WTC11 (cell line): ENCODE measurements at regions not wholly inside any gene's neighbourhood (a gene's known extent, or its start where the extent isn't known, plus 50 kb on each side); places are given as distances from the start of the nearest gene placed in this dataset.

Experiments
- ATAC-seq: fragments of 200-7000 bp; cut with Tn5 transposase; 2 replicates; pipeline ENCODE4 v1.10.0; 2021; ENCODE audit warnings: mild to moderate bottlenecking, moderate library complexity
- CTCF ChIA-PET: fragments of 300-600 bp; sonication (Branson Sonifier 250); formaldehyde crosslinking; loops from one replicate; lab custom pipeline; 2021; ENCODE audit warnings: antibody characterized with exemption; lab: Charles Lee
- POLR2A ChIA-PET: fragments of 350-600 bp; sonication (Branson Sonifier 250); formaldehyde crosslinking; loops from one replicate; lab custom pipeline; 2021; ENCODE audit warnings: antibody characterized with exemption; lab: Charles Lee
- DNase-seq: peaks from one replicate; pipeline ENCODE4 v3.0.0; 2021; ENCODE audit warnings: low spot score
- H3K27ac Mint-ChIP-seq: 2 replicates; pipeline ENCODE4 v1.8.0; 2021; ENCODE audit warnings: mixed read lengths
- H3K27me3 Mint-ChIP-seq: 2 replicates; pipeline ENCODE4 v1.8.0; 2021; ENCODE audit warnings: low read depth, mild to moderate bottlenecking, moderate library complexity, mixed read lengths
- H3K36me3 Mint-ChIP-seq: 2 replicates; pipeline ENCODE4 v1.8.0; 2021; ENCODE audit warnings: mixed read lengths
- H3K4me1 Mint-ChIP-seq: 2 replicates; pipeline ENCODE4 v1.8.0; 2022; ENCODE audit warnings: mixed read lengths
- H3K4me3 Mint-ChIP-seq: 2 replicates; pipeline ENCODE4 v1.8.0; 2021; ENCODE audit warnings: mild to moderate bottlenecking, moderate library complexity, mixed read lengths
- H3K9me3 Mint-ChIP-seq: 2 replicates; pipeline ENCODE4 v1.8.0; 2021; ENCODE audit warnings: mixed read lengths
- FOXJ3 ChIP-seq: sonication (generic); formaldehyde crosslinking; IDR thresholded peaks from 2 replicates; pipeline ENCODE4 v1.9.0; 2021; ENCODE audit warnings: missing genetic modification reagents, mild to moderate bottlenecking, borderline replicate concordance
- FOXK1 ChIP-seq: sonication (generic); formaldehyde crosslinking; IDR thresholded peaks from 2 replicates; pipeline ENCODE4 v1.8.0; 2022; ENCODE audit warnings: mild to moderate bottlenecking, moderate library complexity, missing genetic modification reagents
- GABPB1 ChIP-seq: sonication (generic); formaldehyde crosslinking; IDR thresholded peaks from 2 replicates; pipeline ENCODE4 v1.8.1; 2023; ENCODE audit warnings: mild to moderate bottlenecking, missing genetic modification reagents
- IRF2 ChIP-seq: sonication (generic); formaldehyde crosslinking; IDR thresholded peaks from 2 replicates; pipeline ENCODE4 v1.8.0; 2022; ENCODE audit warnings: low read depth, missing genetic modification reagents, borderline replicate concordance
- JAZF1 ChIP-seq: fragments of 250-450 bp; sonication (Bioruptor Pico); IDR thresholded peaks from 2 replicates; pipeline ENCODE4 v1.9.0; 2021; ENCODE audit warnings: moderate library complexity, mild to moderate bottlenecking, inconsistent platforms
- MYBL2 ChIP-seq: sonication (generic); formaldehyde crosslinking; IDR thresholded peaks from 2 replicates; pipeline ENCODE4 v1.8.1; 2023; ENCODE audit warnings: mild to moderate bottlenecking, moderate library complexity, missing genetic modification reagents
- NFE2L1 ChIP-seq: sonication (generic); formaldehyde crosslinking; IDR thresholded peaks from 2 replicates; pipeline ENCODE4 v1.8.1; 2023; ENCODE audit warnings: missing genetic modification reagents
- PRRX2 ChIP-seq: fragments of 250-450 bp; sonication (Bioruptor Pico); IDR thresholded peaks from 2 replicates; pipeline ENCODE4 v1.8.0; 2021; ENCODE audit warnings: mild to moderate bottlenecking
- TEAD4 ChIP-seq: sonication (generic); formaldehyde crosslinking; IDR thresholded peaks from 2 replicates; pipeline ENCODE4 v1.8.0; 2022; ENCODE audit warnings: mild to moderate bottlenecking, missing genetic modification reagents
- TP53 ChIP-seq: sonication (generic); formaldehyde crosslinking; IDR thresholded peaks from 2 replicates; pipeline ENCODE4 v1.8.1; 2023; ENCODE audit warnings: mild to moderate bottlenecking, missing genetic modification reagents
- ZBTB21 ChIP-seq: sonication (generic); formaldehyde crosslinking; IDR thresholded peaks from 2 replicates; pipeline ENCODE4 v1.8.1; 2023; ENCODE audit warnings: mild to moderate bottlenecking, missing genetic modification reagents, borderline replicate concordance
- ZNF671 ChIP-seq: fragments of 250-450 bp; sonication (Bioruptor Pico); IDR thresholded peaks from 2 replicates; pipeline ENCODE4 v1.8.0; 2021; ENCODE audit warnings: mild to moderate bottlenecking
- TF ChIP-seq, protein P1 (sequence below): sonication (generic); formaldehyde crosslinking; IDR thresholded peaks from 2 replicates; pipeline ENCODE4 v1.8.1; 2023; ENCODE audit warnings: mild to moderate bottlenecking, missing genetic modification reagents, borderline replicate concordance
- TF ChIP-seq, protein P2 (sequence below): sonication (generic); formaldehyde crosslinking; IDR thresholded peaks from 2 replicates; pipeline ENCODE4 v1.8.0; 2022; ENCODE audit warnings: mild to moderate bottlenecking, missing genetic modification reagents
- TF ChIP-seq, protein P3 (sequence below): sonication (generic); formaldehyde crosslinking; IDR thresholded peaks from 2 replicates; pipeline ENCODE4 v1.8.1; 2023; ENCODE audit warnings: mild to moderate bottlenecking, missing genetic modification reagents, moderate library complexity
- TF ChIP-seq, protein P4 (sequence below): sonication (generic); formaldehyde crosslinking; IDR thresholded peaks from 2 replicates; pipeline ENCODE4 v1.8.0; 2023; ENCODE audit warnings: missing genetic modification reagents
- TF ChIP-seq, protein P5 (sequence below): fragments of 250-450 bp; sonication (Bioruptor Pico); IDR thresholded peaks from 2 replicates; pipeline ENCODE4 v1.9.0; 2021; ENCODE audit warnings: mild to moderate bottlenecking, borderline replicate concordance
- TF ChIP-seq, protein P6 (sequence below): sonication (generic); formaldehyde crosslinking; IDR thresholded peaks from 2 replicates; pipeline ENCODE4 v1.8.1; 2023; ENCODE audit warnings: mild to moderate bottlenecking, moderate library complexity, missing genetic modification reagents

DNA sequence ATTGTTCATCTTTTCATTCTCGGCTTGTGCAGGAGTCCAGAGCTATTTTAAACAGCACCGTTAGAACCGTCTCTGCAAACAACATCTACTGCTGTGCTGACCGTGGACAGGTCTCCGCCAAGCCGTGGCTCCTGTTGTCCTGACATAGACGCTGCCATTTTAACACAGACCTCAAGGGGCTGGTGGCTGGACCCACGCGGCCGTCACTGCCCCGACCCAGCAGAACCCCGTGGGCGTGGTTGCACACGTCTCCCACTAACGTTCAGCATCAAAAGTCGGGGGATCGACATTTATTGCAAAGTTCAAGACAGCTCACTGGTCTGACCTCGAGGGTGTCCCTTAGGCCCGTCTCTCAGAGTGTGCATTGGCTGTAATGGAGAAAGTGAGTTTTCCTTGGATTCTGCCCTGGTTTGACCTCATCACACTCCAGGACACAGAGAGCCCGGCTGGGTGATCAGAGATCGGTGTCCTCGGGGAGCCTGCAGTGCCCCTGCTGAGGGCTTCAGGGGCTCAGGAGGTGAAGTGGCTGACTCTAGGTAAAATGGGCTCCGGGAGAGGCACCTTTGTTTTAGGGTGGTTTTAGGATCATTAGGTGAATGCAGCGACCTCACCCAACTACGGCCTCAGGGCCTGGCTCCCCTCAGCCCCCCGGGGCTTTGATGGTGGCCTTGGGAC lies 363.2 kb downstream of the THBS2 start (continued):
- TF ChIP-seq, protein P1, sequence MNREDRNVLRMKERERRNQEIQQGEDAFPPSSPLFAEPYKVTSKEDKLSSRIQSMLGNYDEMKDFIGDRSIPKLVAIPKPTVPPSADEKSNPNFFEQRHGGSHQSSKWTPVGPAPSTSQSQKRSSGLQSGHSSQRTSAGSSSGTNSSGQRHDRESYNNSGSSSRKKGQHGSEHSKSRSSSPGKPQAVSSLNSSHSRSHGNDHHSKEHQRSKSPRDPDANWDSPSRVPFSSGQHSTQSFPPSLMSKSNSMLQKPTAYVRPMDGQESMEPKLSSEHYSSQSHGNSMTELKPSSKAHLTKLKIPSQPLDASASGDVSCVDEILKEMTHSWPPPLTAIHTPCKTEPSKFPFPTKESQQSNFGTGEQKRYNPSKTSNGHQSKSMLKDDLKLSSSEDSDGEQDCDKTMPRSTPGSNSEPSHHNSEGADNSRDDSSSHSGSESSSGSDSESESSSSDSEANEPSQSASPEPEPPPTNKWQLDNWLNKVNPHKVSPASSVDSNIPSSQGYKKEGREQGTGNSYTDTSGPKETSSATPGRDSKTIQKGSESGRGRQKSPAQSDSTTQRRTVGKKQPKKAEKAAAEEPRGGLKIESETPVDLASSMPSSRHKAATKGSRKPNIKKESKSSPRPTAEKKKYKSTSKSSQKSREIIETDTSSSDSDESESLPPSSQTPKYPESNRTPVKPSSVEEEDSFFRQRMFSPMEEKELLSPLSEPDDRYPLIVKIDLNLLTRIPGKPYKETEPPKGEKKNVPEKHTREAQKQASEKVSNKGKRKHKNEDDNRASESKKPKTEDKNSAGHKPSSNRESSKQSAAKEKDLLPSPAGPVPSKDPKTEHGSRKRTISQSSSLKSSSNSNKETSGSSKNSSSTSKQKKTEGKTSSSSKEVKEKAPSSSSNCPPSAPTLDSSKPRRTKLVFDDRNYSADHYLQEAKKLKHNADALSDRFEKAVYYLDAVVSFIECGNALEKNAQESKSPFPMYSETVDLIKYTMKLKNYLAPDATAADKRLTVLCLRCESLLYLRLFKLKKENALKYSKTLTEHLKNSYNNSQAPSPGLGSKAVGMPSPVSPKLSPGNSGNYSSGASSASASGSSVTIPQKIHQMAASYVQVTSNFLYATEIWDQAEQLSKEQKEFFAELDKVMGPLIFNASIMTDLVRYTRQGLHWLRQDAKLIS (CRISPR knock-in tag) = no peak
- no peak for TF ChIP-seq NFE2L1 (CRISPR knock-in tag)
- TF ChIP-seq, protein P2, sequence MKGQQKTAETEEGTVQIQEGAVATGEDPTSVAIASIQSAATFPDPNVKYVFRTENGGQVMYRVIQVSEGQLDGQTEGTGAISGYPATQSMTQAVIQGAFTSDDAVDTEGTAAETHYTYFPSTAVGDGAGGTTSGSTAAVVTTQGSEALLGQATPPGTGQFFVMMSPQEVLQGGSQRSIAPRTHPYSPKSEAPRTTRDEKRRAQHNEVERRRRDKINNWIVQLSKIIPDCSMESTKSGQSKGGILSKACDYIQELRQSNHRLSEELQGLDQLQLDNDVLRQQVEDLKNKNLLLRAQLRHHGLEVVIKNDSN (CRISPR knock-in tag) = no peak
- TF ChIP-seq JAZF1 (CRISPR knock-in tag) = no peak
- TF ChIP-seq, protein P3, sequence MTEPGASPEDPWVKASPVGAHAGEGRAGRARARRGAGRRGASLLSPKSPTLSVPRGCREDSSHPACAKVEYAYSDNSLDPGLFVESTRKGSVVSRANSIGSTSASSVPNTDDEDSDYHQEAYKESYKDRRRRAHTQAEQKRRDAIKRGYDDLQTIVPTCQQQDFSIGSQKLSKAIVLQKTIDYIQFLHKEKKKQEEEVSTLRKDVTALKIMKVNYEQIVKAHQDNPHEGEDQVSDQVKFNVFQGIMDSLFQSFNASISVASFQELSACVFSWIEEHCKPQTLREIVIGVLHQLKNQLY (CRISPR knock-in tag) = no peak
- TF ChIP-seq, protein P4, sequence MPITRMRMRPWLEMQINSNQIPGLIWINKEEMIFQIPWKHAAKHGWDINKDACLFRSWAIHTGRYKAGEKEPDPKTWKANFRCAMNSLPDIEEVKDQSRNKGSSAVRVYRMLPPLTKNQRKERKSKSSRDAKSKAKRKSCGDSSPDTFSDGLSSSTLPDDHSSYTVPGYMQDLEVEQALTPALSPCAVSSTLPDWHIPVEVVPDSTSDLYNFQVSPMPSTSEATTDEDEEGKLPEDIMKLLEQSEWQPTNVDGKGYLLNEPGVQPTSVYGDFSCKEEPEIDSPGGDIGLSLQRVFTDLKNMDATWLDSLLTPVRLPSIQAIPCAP (CRISPR knock-in tag) = no peak
- TF ChIP-seq, protein P5, sequence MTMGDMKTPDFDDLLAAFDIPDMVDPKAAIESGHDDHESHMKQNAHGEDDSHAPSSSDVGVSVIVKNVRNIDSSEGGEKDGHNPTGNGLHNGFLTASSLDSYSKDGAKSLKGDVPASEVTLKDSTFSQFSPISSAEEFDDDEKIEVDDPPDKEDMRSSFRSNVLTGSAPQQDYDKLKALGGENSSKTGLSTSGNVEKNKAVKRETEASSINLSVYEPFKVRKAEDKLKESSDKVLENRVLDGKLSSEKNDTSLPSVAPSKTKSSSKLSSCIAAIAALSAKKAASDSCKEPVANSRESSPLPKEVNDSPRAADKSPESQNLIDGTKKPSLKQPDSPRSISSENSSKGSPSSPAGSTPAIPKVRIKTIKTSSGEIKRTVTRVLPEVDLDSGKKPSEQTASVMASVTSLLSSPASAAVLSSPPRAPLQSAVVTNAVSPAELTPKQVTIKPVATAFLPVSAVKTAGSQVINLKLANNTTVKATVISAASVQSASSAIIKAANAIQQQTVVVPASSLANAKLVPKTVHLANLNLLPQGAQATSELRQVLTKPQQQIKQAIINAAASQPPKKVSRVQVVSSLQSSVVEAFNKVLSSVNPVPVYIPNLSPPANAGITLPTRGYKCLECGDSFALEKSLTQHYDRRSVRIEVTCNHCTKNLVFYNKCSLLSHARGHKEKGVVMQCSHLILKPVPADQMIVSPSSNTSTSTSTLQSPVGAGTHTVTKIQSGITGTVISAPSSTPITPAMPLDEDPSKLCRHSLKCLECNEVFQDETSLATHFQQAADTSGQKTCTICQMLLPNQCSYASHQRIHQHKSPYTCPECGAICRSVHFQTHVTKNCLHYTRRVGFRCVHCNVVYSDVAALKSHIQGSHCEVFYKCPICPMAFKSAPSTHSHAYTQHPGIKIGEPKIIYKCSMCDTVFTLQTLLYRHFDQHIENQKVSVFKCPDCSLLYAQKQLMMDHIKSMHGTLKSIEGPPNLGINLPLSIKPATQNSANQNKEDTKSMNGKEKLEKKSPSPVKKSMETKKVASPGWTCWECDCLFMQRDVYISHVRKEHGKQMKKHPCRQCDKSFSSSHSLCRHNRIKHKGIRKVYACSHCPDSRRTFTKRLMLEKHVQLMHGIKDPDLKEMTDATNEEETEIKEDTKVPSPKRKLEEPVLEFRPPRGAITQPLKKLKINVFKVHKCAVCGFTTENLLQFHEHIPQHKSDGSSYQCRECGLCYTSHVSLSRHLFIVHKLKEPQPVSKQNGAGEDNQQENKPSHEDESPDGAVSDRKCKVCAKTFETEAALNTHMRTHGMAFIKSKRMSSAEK (CRISPR knock-in tag) = no peak
- TF ChIP-seq, all 79 proteins: peak for 0

DNA sequence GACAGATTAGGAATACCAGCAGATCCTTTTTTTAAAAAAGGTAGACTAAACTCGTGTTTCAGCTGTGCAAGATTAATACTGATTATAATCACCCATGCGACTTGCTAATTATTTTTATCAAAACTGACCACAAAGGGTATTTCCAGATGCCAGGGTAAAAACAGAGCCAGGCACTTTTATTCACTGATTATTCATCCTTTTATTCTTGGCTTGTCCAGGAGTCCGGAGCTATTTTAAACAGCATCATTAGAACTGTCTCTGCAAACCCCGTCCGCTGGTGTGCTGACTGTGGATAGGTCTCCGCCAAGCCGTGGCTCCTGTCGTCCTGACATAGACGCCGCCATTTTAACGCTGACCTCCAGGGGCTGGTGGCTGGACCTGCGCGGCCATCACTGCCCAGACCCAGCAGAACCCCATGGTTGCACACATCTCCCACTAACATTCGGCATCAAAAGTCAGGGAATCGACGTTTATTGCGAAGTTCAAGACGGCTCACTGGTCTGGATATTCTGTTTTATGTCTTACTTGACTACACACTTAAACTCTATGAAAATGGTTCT lies 364.8 kb downstream of the THBS2 start:
- ChIA-PET POLR2A (no interaction called here), CTCF (interaction anchor here (0.6 kb wide), 1 partner anchor 17 kb away, joined by 3 read pairs; no protein-coding TSS in a partner anchor)
- H3K4me3 Mint-ChIP-seq = no peak overlapping the region
- no peak for TF ChIP-seq TEAD4 (CRISPR knock-in tag)
- TF ChIP-seq, protein P6, sequence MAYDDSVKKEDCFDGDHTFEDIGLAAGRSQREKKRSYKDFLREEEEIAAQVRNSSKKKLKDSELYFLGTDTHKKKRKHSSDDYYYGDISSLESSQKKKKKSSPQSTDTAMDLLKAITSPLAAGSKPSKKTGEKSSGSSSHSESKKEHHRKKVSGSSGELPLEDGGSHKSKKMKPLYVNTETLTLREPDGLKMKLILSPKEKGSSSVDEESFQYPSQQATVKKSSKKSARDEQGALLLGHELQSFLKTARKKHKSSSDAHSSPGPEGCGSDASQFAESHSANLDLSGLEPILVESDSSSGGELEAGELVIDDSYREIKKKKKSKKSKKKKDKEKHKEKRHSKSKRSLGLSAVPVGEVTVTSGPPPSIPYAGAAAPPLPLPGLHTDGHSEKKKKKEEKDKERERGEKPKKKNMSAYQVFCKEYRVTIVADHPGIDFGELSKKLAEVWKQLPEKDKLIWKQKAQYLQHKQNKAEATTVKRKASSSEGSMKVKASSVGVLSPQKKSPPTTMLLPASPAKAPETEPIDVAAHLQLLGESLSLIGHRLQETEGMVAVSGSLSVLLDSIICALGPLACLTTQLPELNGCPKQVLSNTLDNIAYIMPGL (CRISPR knock-in tag) = no peak
- TF ChIP-seq TP53 = no peak
- TF ChIP-seq FOXK1 (CRISPR knock-in tag) = no peak
- TF ChIP-seq MYBL2 (CRISPR knock-in tag) = no peak
- no peak for TF ChIP-seq ZNF671
- no peak for TF ChIP-seq PRRX2 (CRISPR knock-in tag)
- no peak for TF ChIP-seq IRF2 (CRISPR knock-in tag)
- no peak for TF ChIP-seq FOXJ3 (CRISPR knock-in tag)
- TF ChIP-seq ZBTB21 (CRISPR knock-in tag) = no peak
- TF ChIP-seq, protein P5 (CRISPR knock-in tag) = no peak
- no peak for TF ChIP-seq GABPB1

More for the DNA sequence above, 364.8 kb downstream of the THBS2 start:
- ATAC-seq (no peak), DNase-seq (no peak)
- H3K27me3 Mint-ChIP-seq = peaks cover 7% of the 10 kb centered on the region
- no peaks in the 10 kb centered on the region for H3K36me3 Mint-ChIP-seq
- H3K27ac Mint-ChIP-seq = no peak overlapping the region
- no peaks in the 10 kb centered on the region for H3K9me3 Mint-ChIP-seq
- peaks cover 7% of the 10 kb centered on the region for H3K4me1 Mint-ChIP-seq
